ENCODE measurements at regions not wholly inside any gene's neighbourhood (a gene's known extent, or its start where the extent isn't known, plus 50 kb on each side); places are given as distances from the start of the nearest gene placed in this dataset.

DNA sequence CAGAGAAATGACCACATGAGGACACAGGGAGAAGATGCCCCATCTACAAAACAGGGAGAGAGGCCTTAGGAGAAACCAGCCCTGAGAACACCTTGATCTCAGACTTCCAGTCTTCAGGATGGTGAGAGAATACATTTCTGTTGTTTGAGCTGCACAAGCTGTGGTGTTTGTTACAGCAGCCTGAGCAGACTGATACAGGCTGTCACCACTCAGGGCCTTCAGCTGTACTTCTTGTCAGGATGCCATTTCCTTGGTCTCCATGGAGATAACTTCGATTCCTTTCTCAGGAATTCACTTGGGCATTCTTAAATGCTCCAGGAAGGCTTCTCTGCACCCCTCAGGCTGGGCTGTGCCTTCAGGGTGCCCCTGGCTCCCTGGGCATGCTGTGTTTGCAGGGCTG is 85.7 kb upstream of the IGFBP3 start:
- TF ChIP-seq EZH2 (IDR thresholded peaks at IDR 0.05; ENCODE audit: insufficient read depth, poor library complexity, severe bottlenecking): no peak
- TF ChIP-seq EZH2phosphoT487 (IDR thresholded peaks at IDR 0.05; ENCODE audit: insufficient read depth, low read depth): no peak

Measured in GM23248 (cell line).